CD1c-positive myeloid dendritic cell (primary cell): ENCODE measurements at regions not wholly inside any gene's neighbourhood (a gene's known extent, or its start where the extent isn't known, plus 50 kb on each side); places are given as distances from the start of the nearest gene placed in this dataset.
"Not testable (repeated sequence)": the region's sequence is repeated elsewhere in the genome, so short reads cannot be mapped to it uniquely, and the experiment has no call there.

Experiments
- DNase-seq: peaks from one replicate; pipeline ENCODE4 v3.0.0-alpha.2; 2016; ENCODE audit errors: extremely low spot score

- not testable (repeated sequence) for DNase-seq
These were observed 676.4 kb upstream of the ZNF337 start for GRCh38 chr20:26373066-26373465.

- DNase-seq = no peak
These were observed 657.9 kb upstream of the ZNF337 start for GRCh38 chr20:26354511-26354910.

- no peak for DNase-seq
These were observed 650.7 kb upstream of the ZNF337 start for GRCh38 chr20:26347396-26347795.

GRCh38 chr20:26340460-26341065, 643.9 kb upstream of the ZNF337 start:
- not testable (repeated sequence) for DNase-seq

GRCh38 chr20:26324177-26324576, 627.5 kb upstream of the ZNF337 start:
- no peak for DNase-seq

- no peak for DNase-seq
These were observed 618.4 kb upstream of the ZNF337 start for GRCh38 chr20:26315054-26315453.

GRCh38 chr20:26309720-26310119, 613.1 kb upstream of the ZNF337 start:
- DNase-seq = not testable (repeated sequence)

GRCh38 chr20:26308961-26309360, 612.3 kb upstream of the ZNF337 start:
- no peak for DNase-seq

GRCh38 chr20:26295006-26295405, 598.4 kb upstream of the ZNF337 start:
- DNase-seq = no peak

GRCh38 chr20:26288379-26289061, 591.9 kb upstream of the ZNF337 start:
- DNase-seq = not testable (repeated sequence)

- DNase-seq = no peak
These were observed 582.6 kb upstream of the ZNF337 start for GRCh38 chr20:26279238-26279637.

- no peak for DNase-seq
These were observed 580.7 kb upstream of the ZNF337 start for GRCh38 chr20:26277339-26277738.

GRCh38 chr20:26276554-26277210, 580.0 kb upstream of the ZNF337 start:
- DNase-seq = no peak

- not testable (repeated sequence) for DNase-seq
These were observed 572.1 kb upstream of the ZNF337 start for GRCh38 chr20:26268762-26269161.

- not testable (repeated sequence) for DNase-seq
These were observed 564.3 kb upstream of the ZNF337 start for GRCh38 chr20:26260925-26261324.

- DNase-seq = not testable (repeated sequence)
These were observed 555.8 kb upstream of the ZNF337 start for GRCh38 chr20:26252311-26252975.

- not testable (repeated sequence) for DNase-seq
These were observed 554.7 kb upstream of the ZNF337 start for GRCh38 chr20:26251376-26251775.

GRCh38 chr20:26250249-26251114, 553.8 kb upstream of the ZNF337 start:
- not testable (repeated sequence) for DNase-seq

- no peak for DNase-seq
These were observed 547.1 kb upstream of the ZNF337 start for GRCh38 chr20:26243731-26244130.

- DNase-seq = not testable (repeated sequence)
These were observed 524.0 kb upstream of the ZNF337 start for GRCh38 chr20:26220609-26221008.

- not testable (repeated sequence) for DNase-seq
These were observed 522.9 kb upstream of the ZNF337 start for GRCh38 chr20:26219546-26219945.
